ENCODE measurements at regions not wholly inside any gene's neighbourhood (a gene's known extent, or its start where the extent isn't known, plus 50 kb on each side); places are given as distances from the start of the nearest gene placed in this dataset.

GRCh38 chr13:108369412-108369811 is 99.9 kb downstream of the TNFSF13B start:
- TF ChIP-seq EZH2 (IDR thresholded peaks at IDR 0.05; ENCODE audit: low read length), result no peak
- TF ChIP-seq CTCF (optimal IDR thresholded peaks at IDR 0.05 in 1 of 3, IDR thresholded peaks at IDR 0.05 in 1 of 3, conservative IDR thresholded peaks at IDR 0.05 in 1 of 3; ENCODE audit: extremely low read depth in 1 of 3, insufficient read depth in 2 of 3, low read length in 3 of 3), result no peak

Data from keratinocyte (primary cell).